ENCODE measurements at regions not wholly inside any gene's neighbourhood (a gene's known extent, or its start where the extent isn't known, plus 50 kb on each side); places are given as distances from the start of the nearest gene placed in this dataset.

DNA sequence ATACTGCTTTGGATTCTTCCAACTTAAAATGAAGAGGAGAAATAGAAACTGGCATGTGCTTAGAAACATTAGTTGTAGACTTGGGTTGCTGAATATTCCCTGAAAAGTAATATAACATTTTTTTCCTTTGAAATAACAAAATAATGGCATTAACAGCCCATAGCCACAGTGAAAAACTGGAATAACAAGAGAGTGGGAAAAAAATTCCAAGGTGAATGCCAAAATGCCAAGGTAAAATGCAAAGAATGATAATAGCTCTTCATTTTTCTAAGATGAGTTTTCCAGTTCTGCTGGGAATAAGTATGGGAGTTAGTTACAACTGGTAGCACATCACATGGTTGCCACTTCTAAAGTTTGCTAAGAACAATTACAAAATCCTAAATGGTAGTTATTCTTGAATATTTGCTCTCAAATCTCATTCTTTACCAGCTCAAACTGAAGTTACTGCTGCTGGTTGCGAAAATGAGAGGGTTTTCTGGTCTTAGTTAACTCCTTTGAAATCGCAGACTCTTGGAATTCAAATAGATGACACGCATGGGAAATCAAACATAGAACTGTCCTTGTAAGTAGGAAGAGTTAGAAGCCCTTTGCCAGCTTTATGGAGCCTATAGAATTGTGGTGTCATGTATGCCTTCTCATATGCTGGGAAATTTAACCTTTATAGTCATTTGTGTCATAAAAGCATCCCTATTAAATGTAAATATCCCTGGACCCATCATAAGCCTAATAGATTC is 165.0 kb upstream of the DCN start:
- DNase-seq (no peak), ATAC-seq (no peak)
- Histone ChIP-seq H3K27me3 (ENCODE audit: control insufficient read depth, insufficient read depth) (no peaks in the 10 kb centered on the region), H3K9me3 (ENCODE audit: control insufficient read depth, low read length) (no peaks in the 10 kb centered on the region), H3K4me1 (ENCODE audit: control insufficient read depth, insufficient read depth, low read length) (no peaks in the 10 kb centered on the region), H3K27ac (ENCODE audit: low read length) (no peak overlapping the region), H3K4me3 (ENCODE audit: low read length) (no peak overlapping the region)
- 79% methylated on average over 3 of the region's 3 CpGs for WGBS
- intact Hi-C loops (cut with DNase I) = no loop called here

DNA sequence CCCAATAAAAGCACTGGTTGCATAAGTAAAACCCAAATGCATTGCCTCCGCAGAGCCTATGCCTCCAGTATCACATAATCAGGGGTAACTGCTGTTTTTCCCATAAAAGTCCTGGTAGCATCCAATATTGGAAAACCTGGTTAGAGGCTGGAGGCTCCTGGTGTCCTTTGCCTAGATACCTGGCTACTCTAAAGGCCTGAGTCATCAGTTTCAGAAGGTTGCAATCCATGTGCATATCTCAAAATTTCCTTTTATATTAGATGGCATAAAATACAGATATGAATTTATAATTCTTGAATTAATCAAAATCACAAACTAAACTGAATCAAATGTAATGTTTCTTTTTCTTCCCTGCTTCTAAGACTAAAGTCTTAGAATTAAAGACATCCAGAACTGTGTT is 164.2 kb upstream of the DCN start:
- 100% methylated on average over 1 of the region's 1 CpG for WGBS
- no peak overlapping the region for H3K4me3 ChIP-seq (ENCODE audit: low read length)
- H3K9me3 ChIP-seq (ENCODE audit: control insufficient read depth, low read length) = no peaks in the 10 kb centered on the region
- intact Hi-C loops (cut with DNase I) = no loop called here
- no peaks in the 10 kb centered on the region for H3K27me3 ChIP-seq (ENCODE audit: control insufficient read depth, insufficient read depth)
- H3K27ac ChIP-seq (ENCODE audit: low read length) = no peak overlapping the region
- DNase-seq = no peak
- ATAC-seq = no peak
- H3K4me1 ChIP-seq (ENCODE audit: control insufficient read depth, insufficient read depth, low read length) = no peaks in the 10 kb centered on the region

DNA sequence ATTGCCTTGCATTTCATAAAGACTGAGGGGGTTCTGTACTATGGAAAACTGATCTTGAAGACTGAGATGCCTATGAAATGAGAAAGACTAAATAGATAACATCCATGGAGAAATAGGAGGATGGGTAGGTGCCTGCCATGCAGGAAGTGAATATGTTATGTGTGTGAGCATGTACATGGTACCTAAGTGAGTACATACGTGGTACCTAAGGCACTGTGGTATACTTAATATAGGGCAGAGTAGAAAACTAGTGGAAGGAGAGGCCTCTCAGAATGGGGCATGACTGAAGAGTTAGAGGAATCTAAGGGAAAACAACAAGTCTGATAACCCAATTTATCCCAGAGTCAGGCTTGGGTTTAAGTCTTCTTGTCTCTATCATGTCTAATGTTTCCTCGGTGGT is 161.8 kb upstream of the DCN start:
- no peak for DNase-seq
- no peak overlapping the region for H3K4me3 ChIP-seq (ENCODE audit: low read length)
- ATAC-seq = no peak
- H3K27me3 ChIP-seq (ENCODE audit: control insufficient read depth, insufficient read depth) = no peaks in the 10 kb centered on the region
- intact Hi-C loops (cut with DNase I) = no loop called here
- H3K9me3 ChIP-seq (ENCODE audit: control insufficient read depth, low read length) = no peaks in the 10 kb centered on the region
- H3K27ac ChIP-seq (ENCODE audit: low read length) = no peak overlapping the region
- H3K4me1 ChIP-seq (ENCODE audit: control insufficient read depth, insufficient read depth, low read length) = no peaks in the 10 kb centered on the region
- 86% methylated on average over 2 of the region's 2 CpGs for WGBS

- ATAC-seq (no peak), DNase-seq (no peak)
- intact Hi-C loops (cut with DNase I) = no loop called here
- Histone ChIP-seq H3K4me3 (ENCODE audit: low read length) (no peak overlapping the region), H3K9me3 (ENCODE audit: control insufficient read depth, low read length) (no peaks in the 10 kb centered on the region), H3K27ac (ENCODE audit: low read length) (no peak overlapping the region), H3K4me1 (ENCODE audit: control insufficient read depth, insufficient read depth, low read length) (no peaks in the 10 kb centered on the region), H3K27me3 (ENCODE audit: control insufficient read depth, insufficient read depth) (no peaks in the 10 kb centered on the region)
- 74% methylated on average over 2 of the region's 2 CpGs for WGBS
These were observed 160.4 kb upstream of the DCN start for GRCh38 chr12:91343010-91343409.

GRCh38 chr12:91339106-91339505 is 156.5 kb upstream of the DCN start:
- no peaks in the 10 kb centered on the region for H3K27me3 ChIP-seq (ENCODE audit: control insufficient read depth, insufficient read depth)
- no peak overlapping the region for H3K4me3 ChIP-seq (ENCODE audit: low read length)
- WGBS = 80% methylated on average over 2 of the region's 2 CpGs
- no peaks in the 10 kb centered on the region for H3K4me1 ChIP-seq (ENCODE audit: control insufficient read depth, insufficient read depth, low read length)
- intact Hi-C loops (cut with DNase I) = loop anchor here in 1 of 4 donors (10.0 kb wide), 1 partner anchor 354 kb away; no protein-coding TSS in a partner anchor
- DNase-seq (no peak), ATAC-seq (no peak)
- no peak overlapping the region for H3K27ac ChIP-seq (ENCODE audit: low read length)
- no peaks in the 10 kb centered on the region for H3K9me3 ChIP-seq (ENCODE audit: control insufficient read depth, low read length)

DNA sequence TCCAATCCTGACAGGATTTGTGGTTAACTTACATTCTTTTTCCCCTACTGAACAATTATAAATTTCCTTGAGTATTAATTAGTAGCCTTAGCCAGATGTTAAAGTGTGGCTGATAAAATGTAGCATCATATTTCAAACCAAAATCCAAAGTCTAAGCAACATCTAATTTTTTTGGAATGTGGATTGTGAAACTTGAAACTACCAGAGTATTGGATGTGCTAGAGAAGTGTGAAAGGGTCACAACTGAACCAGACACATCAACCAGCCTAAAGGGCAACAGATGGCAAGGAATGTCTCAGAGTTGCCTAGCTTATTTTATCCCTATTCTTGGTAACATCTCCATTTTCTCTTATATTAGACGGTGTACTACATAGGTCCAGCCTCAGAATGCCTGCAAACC is 153.1 kb upstream of the DCN start:
- DNase-seq (no peak), ATAC-seq (no peak)
- 95% methylated on average over 1 of the region's 1 CpG for WGBS
- no peaks in the 10 kb centered on the region for H3K9me3 ChIP-seq (ENCODE audit: control insufficient read depth, low read length)
- no peaks in the 10 kb centered on the region for H3K4me1 ChIP-seq (ENCODE audit: control insufficient read depth, insufficient read depth, low read length)
- H3K27me3 ChIP-seq (ENCODE audit: control insufficient read depth, insufficient read depth) = no peaks in the 10 kb centered on the region
- no peak overlapping the region for H3K4me3 ChIP-seq (ENCODE audit: low read length)
- H3K27ac ChIP-seq (ENCODE audit: low read length) = no peak overlapping the region
- intact Hi-C loops (cut with DNase I) = loop anchor here in 1 of 4 donors (10.0 kb wide), 1 partner anchor 351 kb away; no protein-coding TSS in a partner anchor

DNA sequence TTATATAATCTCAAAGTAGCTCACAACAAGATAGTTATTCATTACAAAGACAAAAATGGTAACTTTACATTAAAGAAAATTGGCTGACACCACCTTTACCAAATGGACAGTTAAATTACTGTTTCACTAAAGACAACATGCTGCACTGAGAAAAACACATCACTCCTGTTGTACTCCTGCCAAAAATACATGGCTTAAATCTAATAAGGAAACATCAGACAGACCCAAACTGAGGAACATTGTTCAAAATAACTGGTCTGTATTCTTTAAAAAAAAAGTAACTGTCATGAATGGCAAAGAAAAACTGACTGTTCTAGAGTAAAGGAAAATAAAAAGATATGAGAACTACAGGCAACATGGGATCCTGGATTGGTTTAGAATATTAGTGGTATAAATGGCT is 151.3 kb upstream of the DCN start:
- no peaks in the 10 kb centered on the region for H3K4me1 ChIP-seq (ENCODE audit: control insufficient read depth, insufficient read depth, low read length)
- DNase-seq = no peak
- H3K4me3 ChIP-seq (ENCODE audit: low read length) = no peak overlapping the region
- H3K9me3 ChIP-seq (ENCODE audit: control insufficient read depth, low read length) = no peaks in the 10 kb centered on the region
- no peaks in the 10 kb centered on the region for H3K27me3 ChIP-seq (ENCODE audit: control insufficient read depth, insufficient read depth)
- H3K27ac ChIP-seq (ENCODE audit: low read length) = no peak overlapping the region
- no peak for ATAC-seq
- intact Hi-C loops (cut with DNase I) = loop anchor here in 2 of 4 donors (5.0 to 10.0 kb wide), 2 partner anchors 349 to 357 kb away; no protein-coding TSS in a partner anchor

- intact Hi-C loops (cut with DNase I) = loop anchor here in 2 of 4 donors (5.0 to 10.0 kb wide), 2 partner anchors 348 to 355 kb away; no protein-coding TSS in a partner anchor
These were observed 149.7 kb upstream of the DCN start for GRCh38 chr12:91332302-91332701.

DNA sequence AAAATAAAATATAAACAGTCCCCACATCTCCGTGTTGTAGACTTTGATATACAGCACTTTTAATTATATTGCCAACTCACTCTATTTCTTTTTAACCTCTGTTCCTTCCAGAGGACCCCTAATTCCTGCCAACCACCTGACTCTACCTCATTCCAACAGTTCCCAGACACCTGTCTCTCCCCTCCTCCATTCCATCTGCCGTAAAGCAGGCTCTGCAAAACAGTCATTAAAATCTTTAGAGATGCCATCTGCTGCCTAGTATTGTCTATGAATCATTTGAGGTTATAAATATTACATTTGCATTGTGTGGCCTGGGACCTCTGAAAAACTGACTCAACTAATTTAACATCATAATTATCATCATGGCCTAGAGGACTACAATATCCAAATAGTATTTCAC is 148.8 kb upstream of the DCN start:
- ATAC-seq (no peak), DNase-seq (no peak)
- H3K9me3 ChIP-seq (ENCODE audit: control insufficient read depth, low read length) = no peaks in the 10 kb centered on the region
- no peak overlapping the region for H3K4me3 ChIP-seq (ENCODE audit: low read length)
- H3K27ac ChIP-seq (ENCODE audit: low read length) = no peak overlapping the region
- intact Hi-C loops (cut with DNase I) = loop anchor here in 2 of 4 donors (5.0 to 10.0 kb wide), 2 partner anchors 347 to 354 kb away; no protein-coding TSS in a partner anchor
- 78% methylated on average over 2 of the region's 2 CpGs for WGBS
- no peaks in the 10 kb centered on the region for H3K4me1 ChIP-seq (ENCODE audit: control insufficient read depth, insufficient read depth, low read length)
- H3K27me3 ChIP-seq (ENCODE audit: control insufficient read depth, insufficient read depth) = no peaks in the 10 kb centered on the region

More at GRCh38 chr12:91332302-91332701, 149.7 kb upstream of the DCN start:
- no peaks in the 10 kb centered on the region for H3K4me1 ChIP-seq (ENCODE audit: control insufficient read depth, insufficient read depth, low read length)
- no peaks in the 10 kb centered on the region for H3K9me3 ChIP-seq (ENCODE audit: control insufficient read depth, low read length)
- DNase-seq (no peak), ATAC-seq (no peak)
- no peaks in the 10 kb centered on the region for H3K27me3 ChIP-seq (ENCODE audit: control insufficient read depth, insufficient read depth)
- H3K4me3 ChIP-seq (ENCODE audit: low read length) = no peak overlapping the region
- no peak overlapping the region for H3K27ac ChIP-seq (ENCODE audit: low read length)
- WGBS = 91% methylated on average over 1 of the region's 1 CpG

DNA sequence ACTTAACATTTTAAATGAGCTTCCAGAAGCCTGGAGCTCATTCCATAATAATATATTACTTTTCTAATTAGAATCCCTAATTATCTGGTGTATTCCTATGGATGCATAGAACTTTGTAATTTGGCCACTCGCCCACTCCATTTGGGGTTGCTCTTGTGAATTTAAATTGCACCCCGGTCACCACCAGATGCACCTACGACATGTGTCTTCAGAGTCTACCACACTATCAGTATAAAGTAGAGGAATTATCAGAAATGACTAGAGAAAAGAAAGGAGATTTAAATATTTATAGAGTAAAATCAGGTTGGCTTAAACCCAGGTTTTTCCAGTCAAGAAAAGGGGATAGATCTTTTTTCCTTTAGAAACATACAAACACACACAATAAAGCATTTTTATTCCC is 145.8 kb upstream of the DCN start:
- no peaks in the 10 kb centered on the region for H3K4me1 ChIP-seq (ENCODE audit: control insufficient read depth, insufficient read depth, low read length)
- no peaks in the 10 kb centered on the region for H3K9me3 ChIP-seq (ENCODE audit: control insufficient read depth, low read length)
- H3K27me3 ChIP-seq (ENCODE audit: control insufficient read depth, insufficient read depth) = no peaks in the 10 kb centered on the region
- DNase-seq = peak in 1 of 3 donors; percentile 37
- ATAC-seq = no peak
- WGBS = 87% methylated on average over 3 of the region's 3 CpGs
- H3K27ac ChIP-seq (ENCODE audit: low read length) = no peak overlapping the region
- intact Hi-C loops (cut with DNase I) = loop anchor here in 3 of 4 donors (5.0 to 10.0 kb wide), 2 partner anchors 151 to 154 kb away; no protein-coding TSS in a partner anchor
- H3K4me3 ChIP-seq (ENCODE audit: low read length) = no peak overlapping the region

DNA sequence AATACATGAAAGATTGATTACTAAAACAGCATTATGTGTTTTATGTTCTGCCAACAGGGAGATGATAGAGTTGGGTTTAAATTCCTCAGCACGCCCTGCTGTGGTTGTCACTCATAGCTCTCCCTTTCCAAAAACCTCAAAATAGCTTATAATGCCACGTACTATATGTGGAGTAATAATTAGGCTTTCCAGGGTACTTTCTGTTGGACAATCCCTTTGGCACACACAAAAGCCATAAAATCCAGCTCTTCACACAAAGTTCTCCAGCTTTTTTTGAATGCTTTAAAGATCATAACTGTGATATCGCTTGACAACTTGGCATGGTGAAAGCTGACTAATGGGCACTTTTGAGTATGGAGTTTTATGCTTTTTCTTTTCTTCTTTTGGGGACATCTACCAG is 145.3 kb upstream of the DCN start:
- H3K4me3 ChIP-seq (ENCODE audit: low read length) = no peak overlapping the region
- no peaks in the 10 kb centered on the region for H3K27me3 ChIP-seq (ENCODE audit: control insufficient read depth, insufficient read depth)
- ATAC-seq = peak in 1 of 2 donors; percentile 31

More for the DNA sequence above, 145.3 kb upstream of the DCN start:
- intact Hi-C loops (cut with DNase I) = loop anchor here in 3 of 4 donors (5.0 to 10.0 kb wide), 2 partner anchors 151 to 153 kb away; no protein-coding TSS in a partner anchor
- H3K9me3 ChIP-seq (ENCODE audit: control insufficient read depth, low read length) = no peaks in the 10 kb centered on the region
- no peaks in the 10 kb centered on the region for H3K4me1 ChIP-seq (ENCODE audit: control insufficient read depth, insufficient read depth, low read length)
- H3K27ac ChIP-seq (ENCODE audit: low read length) = no peak overlapping the region
- DNase-seq = no peak
- 55% methylated on average over 3 of the region's 3 CpGs for WGBS
